SIG-M5 treated with dmso at 0.1 percent for 504 hours (cell line): ENCODE measurements at regions not wholly inside any gene's neighbourhood (a gene's known extent, or its start where the extent isn't known, plus 50 kb on each side); places are given as distances from the start of the nearest gene placed in this dataset.

Experiments used
- DNase-seq: peaks from one replicate; lab custom pipeline; 2025; ENCODE audit not compliant: unreplicated experiment; lab: John Stamatoyannopoulos, UW

DNA sequence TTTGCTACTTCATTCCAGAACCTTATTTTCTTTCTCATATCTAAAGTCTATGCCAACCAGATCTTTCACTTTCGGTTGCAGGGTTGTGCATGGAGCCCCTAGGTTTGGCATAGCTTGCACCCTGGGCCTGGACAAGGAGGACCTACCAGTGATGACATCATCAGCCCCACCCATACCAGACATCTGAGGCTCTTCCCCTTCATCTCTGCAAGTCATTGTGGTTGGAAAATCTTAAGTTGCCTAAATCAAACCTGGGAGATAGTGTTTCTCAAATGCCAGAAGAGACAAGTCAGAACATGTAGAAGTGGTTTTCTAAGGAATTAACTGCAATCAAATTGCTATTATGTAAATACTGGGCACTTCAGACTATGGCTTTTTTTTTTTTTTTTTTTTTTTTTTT lies 363.3 kb downstream of the ZNF516 start:
- DNase-seq = peak; percentile 38

DNA sequence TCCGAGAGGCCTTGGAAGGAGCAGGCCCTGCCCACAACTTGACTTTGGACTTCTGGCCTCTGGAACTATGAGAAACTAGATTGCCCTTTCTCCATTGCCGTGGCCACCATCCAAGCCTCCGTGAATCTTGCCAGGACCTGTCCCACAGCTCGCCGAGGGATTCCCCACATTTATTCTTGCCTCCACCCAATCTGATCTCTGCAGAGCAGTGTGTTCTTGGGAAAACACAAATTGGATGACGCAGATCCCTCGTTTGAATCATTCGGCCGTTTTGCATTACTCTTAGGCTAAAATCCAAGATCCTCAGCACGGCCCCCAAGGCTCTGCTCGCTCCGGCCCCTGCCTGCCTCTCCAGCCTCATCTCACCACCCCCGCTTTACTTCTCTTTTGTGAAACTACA lies 364.2 kb downstream of the ZNF516 start:
- no peak for DNase-seq

GRCh38 chr18:76126327-76126726 lies 368.7 kb downstream of the ZNF516 start:
- DNase-seq = no peak

- no peak for DNase-seq
Measured at GRCh38 chr18:76121011-76121410, 374.0 kb downstream of the ZNF516 start.

GRCh38 chr18:76115580-76115979 lies 379.5 kb downstream of the ZNF516 start:
- no peak for DNase-seq

- no peak for DNase-seq
Measured at GRCh38 chr18:76113101-76113500, 381.9 kb downstream of the ZNF516 start.

GRCh38 chr18:76102626-76103025 lies 392.4 kb downstream of the ZNF516 start:
- no peak for DNase-seq

DNA sequence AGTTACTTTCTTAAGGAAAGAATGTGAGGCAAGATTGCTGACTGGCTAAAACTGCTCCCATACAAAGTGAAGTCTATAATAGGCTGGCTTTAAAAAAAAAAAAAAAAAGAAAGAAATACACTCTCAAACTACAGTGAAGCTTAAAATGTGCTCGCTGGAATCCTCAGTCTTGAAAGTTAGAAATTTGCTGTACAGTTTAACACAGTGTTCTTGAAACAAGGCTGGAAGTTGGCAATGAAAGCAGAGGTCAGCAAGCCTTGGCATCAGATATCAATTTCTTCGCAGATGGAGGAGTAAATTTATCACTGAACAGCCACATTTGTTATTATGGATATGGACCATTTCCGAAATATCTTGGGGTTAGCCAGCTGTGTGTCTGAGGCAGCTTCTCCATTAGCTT lies 392.9 kb downstream of the ZNF516 start:
- DNase-seq = no peak

GRCh38 chr18:76099931-76100457 lies 395.0 kb downstream of the ZNF516 start:
- no peak for DNase-seq

GRCh38 chr18:76098674-76099411 lies 396.2 kb downstream of the ZNF516 start:
- no peak for DNase-seq

- DNase-seq = no peak
Measured at GRCh38 chr18:76081536-76081935, 413.5 kb downstream of the ZNF516 start.

DNA sequence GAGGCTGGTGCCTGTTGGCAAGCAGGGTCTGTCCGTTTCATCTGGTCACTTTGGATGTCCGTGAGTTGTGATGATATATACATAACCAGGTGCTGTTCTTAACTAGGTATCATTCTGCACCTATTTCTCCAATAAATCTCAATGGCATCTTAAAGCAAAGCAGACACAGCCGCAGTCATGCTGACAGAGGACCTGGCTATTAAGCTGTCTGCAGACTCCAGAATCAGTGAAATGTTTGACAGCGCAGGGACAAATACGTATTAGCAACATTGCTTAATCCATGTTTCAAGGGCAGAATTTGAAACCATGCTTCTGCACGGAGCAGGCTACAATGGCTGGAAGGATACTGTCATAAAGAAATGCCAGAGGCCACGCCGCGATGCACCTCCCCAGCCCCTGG lies 414.6 kb downstream of the ZNF516 start:
- no peak for DNase-seq

DNA sequence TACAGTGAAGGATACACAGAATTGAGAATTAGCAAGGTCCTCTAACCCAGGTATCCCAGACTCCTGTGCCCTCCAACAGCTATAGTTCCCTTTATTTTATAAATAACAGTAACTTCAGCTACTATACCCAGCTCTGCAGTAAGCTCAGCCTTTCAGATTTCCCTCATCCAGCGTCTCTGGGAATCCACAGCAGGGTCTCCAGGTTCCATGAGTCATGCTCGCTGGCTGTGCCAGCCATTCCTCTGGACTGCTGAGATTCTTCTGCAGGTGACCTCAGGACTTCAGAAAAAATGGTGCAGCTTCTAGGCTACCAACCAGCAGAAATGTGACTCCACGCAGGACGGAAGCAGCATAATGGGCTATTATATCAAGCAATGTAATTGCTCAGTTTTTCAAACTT lies 419.3 kb downstream of the ZNF516 start:
- no peak for DNase-seq

GRCh38 chr18:76064998-76065397 lies 430.0 kb downstream of the ZNF516 start:
- no peak for DNase-seq

DNA sequence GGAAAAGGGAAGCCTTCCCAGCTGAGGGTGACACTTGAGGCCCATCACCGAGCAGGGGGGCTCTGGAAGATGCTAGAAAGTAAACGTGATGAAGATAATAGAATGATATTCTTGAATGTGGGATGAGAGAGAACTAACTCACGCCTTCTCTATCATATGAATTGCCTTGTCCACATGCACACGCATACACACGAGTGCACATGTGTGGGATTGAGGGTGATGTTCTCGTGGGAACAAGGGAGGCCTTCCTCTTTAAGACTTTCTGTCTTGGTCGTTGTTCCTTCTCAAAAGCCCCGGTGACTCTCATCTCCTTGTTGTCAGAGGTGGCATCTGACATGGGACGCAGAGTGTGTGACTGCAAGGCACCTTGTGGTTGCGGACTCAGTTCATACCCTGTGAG lies 436.9 kb downstream of the ZNF516 start:
- DNase-seq = no peak

DNA sequence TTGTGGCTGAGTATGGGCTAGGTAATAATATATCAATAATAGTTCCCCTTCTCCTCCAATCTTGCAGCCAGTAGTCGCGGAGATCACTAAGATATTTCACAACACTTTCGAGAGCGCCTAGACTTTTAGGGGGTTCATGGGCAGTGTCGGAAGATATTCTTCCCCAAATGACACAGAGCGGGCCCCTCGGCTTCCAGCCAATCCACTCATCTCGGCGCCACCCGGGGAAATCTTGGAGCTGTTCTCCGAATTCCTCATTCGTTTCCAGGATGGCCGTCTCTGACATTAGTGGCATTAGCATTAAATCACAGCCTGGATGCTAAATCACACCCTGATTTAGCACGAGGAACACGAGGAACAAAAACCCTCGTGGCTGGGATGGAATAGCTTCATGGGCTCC lies 437.7 kb downstream of the ZNF516 start:
- no peak for DNase-seq

DNA sequence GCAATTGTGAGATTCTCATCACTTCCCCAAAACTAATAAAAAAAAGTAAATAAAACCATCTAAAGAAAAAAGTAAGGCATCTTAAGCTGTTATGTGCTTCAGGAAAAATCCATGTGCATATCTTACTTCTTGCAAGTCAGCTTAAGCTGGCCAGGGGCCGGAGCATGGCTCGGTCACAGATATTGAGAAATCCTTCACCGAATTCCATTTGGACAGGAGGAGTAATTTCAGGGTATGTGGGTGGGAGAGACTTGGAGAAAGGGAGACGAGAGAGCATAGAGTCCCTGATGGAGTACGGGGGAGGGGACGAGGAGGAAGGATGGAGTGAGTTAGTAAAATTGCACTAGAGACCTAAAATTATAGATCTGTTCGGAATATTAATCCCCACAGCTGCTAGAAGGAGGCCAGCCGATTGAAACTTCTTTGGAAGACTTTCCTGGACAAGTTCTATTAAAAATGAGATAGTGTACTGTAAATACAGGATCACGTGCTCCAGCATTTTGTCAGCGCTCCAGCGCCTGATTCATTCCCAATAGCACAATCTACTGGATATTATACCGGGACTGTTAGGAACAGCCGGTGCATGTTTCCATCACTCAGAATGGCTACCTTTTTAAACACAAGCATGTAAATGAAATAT lies 438.5 kb downstream of the ZNF516 start:
- no peak for DNase-seq

- DNase-seq = no peak
Measured at GRCh38 chr18:76055578-76055977, 439.5 kb downstream of the ZNF516 start.

- DNase-seq = no peak
Measured at GRCh38 chr18:76055025-76055424, 440.0 kb downstream of the ZNF516 start.

- DNase-seq = no peak
Measured at GRCh38 chr18:76054156-76054555, 440.9 kb downstream of the ZNF516 start.

DNA sequence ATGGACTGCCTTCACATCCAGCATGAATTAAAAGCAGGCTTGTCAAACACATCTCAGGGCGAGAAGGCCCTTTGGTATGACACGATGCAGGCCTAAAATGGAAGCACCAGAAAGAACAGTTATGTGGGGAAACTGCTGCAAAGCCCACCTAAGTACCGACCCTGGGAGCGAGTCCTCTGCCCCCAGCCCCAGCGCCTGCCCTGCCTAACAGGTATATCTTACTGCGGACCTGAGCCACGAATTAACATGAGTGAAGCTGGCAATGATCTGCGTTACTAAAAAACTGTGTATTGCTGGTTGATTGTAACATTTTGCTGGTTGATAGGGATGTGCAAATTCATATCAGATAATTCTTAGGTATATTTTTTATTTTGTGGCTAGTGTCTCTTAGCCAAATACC lies 441.5 kb downstream of the ZNF516 start:
- DNase-seq = no peak

- no peak for DNase-seq
Measured at GRCh38 chr18:76052227-76052595, 442.8 kb downstream of the ZNF516 start.
